MM.1S (cell line): ENCODE measurements at regions not wholly inside any gene's neighbourhood (a gene's known extent, or its start where the extent isn't known, plus 50 kb on each side); places are given as distances from the start of the nearest gene placed in this dataset.

Experiments
- CTCF ChIP-seq: fragments of 300-600 bp; sonication (generic); IDR thresholded peaks from 2 replicates; pipeline ENCODE4 v1.5.1; 2016; ENCODE audit warnings: antibody characterized with exemption, low read length, mixed read lengths
- EZH2 ChIP-seq: fragments of 300-600 bp; sonication (generic); optimal IDR thresholded peaks from 2 replicates; pipeline ENCODE3; 2017; ENCODE audit warnings: low read depth, mild to moderate bottlenecking, antibody characterized with exemption, low read length, mixed read lengths
- EZH2phosphoT487 ChIP-seq: fragments of 300-600 bp; sonication (generic); IDR thresholded peaks from 2 replicates; pipeline ENCODE4 v1.6.1; 2018; ENCODE audit warnings: antibody characterized with exemption, low read length

- TF ChIP-seq CTCF (no peak), EZH2phosphoT487 (no peak), EZH2 (no peak)
Measured at GRCh38 chr11:69920345-69921127, 101.3 kb upstream of the FGF3 start.
